HG03060 (cell line): ENCODE measurements at regions not wholly inside any gene's neighbourhood (a gene's known extent, or its start where the extent isn't known, plus 50 kb on each side); places are given as distances from the start of the nearest gene placed in this dataset.
"Not testable (repeated sequence)": the region's sequence is repeated elsewhere in the genome, so short reads cannot be mapped to it uniquely, and the experiment has no call there.

Experiments
- ATAC-seq: cut with Tn5 transposase; IDR thresholded peaks from one replicate; pipeline ENCODE4 v1.9.1; 2021; ENCODE audit warnings: low read depth, moderate number of reproducible peaks; ENCODE audit not compliant: unreplicated experiment

DNA sequence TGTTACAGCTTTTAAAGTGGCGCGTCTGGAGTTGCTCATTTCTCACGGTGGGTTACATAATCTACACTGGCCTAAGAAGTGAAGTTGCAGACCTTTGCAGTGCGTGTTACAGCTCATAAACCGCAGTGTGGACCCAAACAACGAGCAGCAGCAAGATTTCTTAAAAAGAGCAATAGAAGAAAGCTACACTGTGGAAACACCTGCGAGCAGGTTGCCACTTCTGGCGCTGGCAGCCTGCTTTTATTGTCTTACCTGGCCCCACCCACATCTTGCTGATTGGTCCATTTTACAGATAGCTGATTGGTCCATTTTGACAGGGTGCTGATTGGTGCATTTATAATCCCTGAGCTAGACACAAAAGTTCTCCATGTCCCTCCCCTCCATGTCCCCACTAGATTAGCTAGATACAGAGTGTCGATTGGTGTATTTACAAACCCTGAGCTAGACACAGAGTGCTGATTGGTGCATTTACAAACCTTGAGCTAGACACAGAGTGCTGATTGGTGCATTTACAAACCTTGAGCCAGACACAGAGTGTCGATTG, 462.9 kb upstream of the JARID2 start:
- ATAC-seq = not testable (repeated sequence)

DNA sequence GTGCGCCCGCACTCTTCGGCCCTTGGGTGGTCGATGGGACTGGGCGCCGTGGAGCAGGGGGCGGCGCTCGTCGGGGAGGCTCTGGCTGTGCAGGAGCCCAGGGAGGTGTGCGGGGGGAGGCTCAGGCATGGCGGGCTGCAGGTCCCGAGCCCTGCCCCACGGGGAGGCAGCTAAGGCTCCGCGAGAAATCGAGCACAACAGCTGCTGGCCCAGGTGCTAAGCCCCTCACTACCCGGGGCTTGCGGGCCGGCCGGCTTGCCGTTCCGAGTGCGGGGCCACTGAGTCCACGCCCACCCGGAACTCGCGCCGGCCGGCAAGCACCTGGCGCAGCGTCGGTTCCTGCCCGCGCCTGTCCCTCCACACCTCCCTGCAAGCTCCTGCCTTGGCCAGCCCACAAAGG, 462.3 kb upstream of the JARID2 start:
- ATAC-seq = no peak

DNA sequence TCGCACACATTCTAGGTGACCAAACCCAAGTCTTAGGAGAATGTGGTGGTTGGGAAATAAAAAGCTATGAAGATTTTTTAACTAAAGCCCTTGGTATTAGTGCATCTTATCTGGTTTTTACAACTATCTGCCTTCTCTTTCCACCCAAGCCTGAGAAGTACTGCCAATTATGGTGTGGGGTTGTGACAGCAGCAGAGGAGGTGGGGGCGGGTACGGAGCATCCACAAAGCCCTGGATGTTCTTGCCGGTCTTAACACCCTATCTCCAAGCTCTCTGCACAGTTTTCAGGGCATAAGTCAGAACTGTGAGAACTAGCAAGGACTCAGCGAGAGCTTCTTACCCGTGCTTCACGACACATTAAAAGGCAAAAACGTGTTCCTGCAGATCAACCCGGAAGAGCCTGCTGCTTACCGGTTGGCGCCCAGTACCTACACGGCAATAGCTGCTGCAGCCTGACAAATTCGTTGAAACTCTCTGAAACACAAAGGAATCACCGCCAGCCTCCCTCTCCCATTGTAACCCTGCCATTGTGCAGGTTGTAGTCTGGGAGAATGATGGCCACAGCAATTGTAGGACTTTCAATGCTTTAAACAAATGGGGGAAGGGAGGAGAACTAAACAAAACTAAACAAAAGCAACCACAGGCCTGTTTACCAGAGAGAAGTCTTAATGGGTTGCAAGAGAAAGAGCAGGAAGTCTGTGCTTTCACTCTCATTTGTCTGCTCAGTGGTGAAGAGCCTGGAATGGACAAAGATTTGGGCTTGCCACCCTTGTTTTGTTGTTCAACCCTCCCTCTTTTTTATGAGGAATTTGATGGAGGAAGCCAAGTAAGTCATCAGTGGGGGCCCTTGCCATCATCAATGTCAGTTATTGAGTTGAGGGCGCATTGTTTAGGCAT, 461.0 kb upstream of the JARID2 start:
- no peak for ATAC-seq

DNA sequence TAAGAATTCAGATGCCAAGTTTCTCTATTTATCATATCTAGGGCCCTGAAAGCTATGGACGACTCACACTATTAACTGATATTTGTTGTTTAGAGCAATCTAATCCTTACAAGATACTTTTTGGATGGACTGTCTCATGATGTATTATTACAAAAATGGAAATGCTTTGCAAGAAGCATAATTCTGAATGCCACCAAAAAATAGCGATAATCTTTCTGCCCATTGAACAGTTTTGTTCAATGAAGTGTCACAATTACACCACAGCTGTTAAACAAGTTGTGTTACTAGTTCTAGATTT, 460.4 kb upstream of the JARID2 start:
- ATAC-seq = no peak

DNA sequence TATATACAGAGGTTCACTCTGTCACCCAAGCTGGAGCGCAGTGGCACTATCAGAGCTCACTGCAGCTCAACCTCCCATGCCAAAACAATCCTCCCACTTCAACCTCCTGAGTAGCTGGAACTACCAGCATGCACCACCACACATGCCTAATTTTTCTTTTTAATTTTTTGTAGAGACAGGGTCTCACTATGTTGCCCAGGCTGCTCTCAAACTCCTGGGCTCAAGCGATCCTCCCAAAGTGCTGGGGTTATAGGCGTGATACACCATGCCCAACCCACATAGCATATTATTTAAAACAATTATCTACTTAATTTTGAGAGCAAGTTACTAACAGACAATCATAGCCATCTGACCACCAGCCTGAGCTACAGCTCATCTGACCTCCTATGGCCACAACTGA, 459.9 kb upstream of the JARID2 start:
- no peak for ATAC-seq

DNA sequence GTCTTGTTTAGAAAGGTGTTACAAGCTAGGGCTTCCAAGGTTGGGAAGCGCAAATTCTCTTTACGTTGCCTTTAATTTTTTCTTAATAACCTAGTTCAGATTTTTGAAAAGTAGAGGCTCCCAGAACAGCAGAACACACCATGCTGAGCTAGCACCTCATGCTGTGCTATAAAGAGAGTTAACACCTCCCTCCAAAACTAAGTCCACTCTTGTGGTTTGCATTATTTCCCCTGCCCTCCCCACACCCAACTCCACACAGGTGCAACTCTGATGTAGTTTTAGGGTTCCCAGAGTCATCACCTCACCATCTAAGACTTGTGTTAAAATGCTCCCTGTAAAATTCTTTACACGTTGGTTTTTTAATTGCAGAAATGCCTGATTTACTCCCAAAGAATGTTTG, 459.4 kb upstream of the JARID2 start:
- ATAC-seq = no peak

DNA sequence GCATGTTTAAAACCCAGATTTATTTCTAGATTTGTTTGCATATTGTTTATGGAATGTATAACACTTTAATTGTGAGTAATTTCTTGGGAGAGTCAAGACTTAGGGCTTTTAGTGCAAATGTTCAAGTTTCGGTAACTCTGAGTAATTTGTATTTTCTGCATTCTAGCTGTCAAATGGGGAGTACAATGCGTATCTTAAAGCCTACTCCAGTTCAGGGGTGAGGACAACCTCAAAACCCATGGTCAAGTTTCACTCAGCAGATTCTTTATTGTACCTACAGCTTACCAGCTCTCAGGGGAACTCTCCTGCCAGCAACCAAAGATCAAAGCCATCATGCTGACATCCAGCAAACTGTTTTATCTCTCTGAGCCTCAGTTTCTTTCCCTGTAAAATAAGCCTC, 458.6 kb upstream of the JARID2 start:
- no peak for ATAC-seq

DNA sequence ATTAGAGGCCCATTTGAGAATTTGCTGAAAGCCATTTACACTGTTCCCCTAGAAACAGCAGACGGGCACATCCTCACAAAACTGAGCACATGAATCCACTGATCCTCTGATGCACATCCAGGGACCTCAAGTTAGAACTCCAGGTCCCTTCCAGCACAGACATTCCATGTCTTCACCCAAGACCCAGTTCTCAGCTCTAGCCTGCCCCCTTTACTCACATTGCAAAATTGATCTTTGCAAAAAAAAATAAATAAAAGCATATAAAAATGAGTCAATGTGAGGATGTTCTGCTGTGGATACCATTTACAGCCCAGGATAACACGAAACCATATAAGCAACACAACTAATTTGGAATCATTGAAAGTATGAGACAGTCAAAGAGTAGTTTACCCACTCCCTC, 458.2 kb upstream of the JARID2 start:
- no peak for ATAC-seq

DNA sequence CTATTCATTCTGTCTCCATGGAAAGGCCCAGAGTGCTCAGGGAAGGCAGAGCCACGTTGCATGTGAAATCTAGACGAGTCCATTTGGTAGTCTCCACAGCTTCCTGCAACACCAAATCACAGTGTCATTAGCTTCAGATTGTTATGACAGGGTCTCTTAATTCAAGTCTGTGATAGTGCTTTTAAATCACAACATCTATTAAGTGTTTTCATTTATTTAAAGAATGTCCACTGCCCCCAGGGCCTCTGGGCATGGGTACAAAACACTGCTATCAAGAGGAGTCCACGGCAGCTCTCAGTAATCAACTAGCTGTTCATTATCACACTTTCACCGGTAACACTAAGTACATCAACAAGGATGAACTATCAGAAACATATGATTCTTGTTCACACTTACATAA, 455.9 kb upstream of the JARID2 start:
- ATAC-seq = no peak

DNA sequence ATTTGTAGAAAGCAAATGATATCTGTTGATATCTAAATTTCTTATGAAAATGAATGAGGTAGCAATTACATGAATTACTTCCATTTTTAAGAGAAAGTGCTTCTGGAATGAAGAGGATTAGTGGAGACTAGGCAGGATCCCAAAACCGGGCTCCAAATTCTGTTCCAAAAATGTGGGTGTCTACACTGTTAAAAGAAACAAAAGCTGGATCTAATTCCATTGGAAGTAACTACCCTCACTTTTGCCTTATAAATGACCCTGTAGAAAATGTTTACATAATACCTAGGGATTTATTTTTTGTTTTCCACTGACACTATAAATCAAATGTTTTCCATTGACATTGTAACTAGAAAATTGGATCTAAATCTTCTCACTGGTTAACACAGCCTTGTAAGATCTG, 454.9 kb upstream of the JARID2 start:
- ATAC-seq = no peak

DNA sequence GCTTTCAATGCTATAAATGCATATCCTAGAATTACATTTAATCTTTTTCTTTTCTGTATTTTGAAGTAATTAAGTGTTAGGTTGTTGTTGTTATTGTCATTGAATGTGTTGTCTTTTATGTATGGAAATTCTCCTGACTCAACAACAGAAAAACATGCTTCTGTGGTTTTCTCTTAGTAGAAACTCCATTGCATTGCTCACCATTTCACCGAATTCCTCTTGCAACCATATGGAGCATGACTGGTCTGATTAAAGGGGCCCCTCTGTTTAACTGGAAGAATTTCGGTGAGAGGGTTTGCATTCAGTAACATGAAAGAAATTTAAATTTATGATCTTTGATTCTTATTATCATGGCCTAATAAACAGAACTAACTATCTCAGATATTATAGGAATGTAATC, 454.3 kb upstream of the JARID2 start:
- no peak for ATAC-seq

DNA sequence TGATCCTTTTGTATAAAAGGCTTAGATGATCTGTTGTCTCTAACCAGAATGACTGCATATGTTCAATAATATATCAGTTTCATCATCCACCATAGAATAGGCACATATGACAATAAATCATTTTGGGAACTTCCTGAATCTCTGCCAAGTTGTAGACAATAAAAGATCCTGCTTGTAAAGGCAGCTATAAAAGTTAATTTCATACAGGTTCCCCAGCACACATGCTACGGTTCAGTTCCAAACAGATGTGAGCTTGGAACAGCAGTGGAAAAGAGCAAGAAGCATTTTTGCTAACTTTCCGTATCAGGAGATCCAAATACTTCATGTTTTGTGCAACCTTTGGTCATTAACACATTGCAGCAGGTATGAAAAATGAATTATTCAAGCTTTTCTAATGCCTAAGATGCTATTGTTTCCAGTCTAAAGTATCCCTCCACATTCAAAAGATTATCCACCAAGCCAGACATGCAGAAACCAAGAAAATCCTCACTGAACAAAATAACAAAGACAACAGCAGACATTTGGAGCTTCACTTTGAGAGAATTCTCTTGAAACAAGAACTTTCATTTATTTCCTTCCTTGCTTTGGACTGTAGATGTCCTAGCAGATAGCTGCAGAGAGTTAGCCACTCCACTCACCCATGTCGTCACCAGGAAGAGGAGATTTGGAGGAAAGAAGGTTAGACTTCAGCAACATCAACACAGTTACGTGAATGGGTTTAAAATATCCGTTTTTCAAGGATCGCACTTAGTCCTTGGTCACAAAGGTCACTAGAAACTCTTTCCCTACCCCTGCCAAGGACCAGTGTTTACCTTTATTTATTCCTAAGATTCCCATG, 453.5 kb upstream of the JARID2 start:
- ATAC-seq = no peak

DNA sequence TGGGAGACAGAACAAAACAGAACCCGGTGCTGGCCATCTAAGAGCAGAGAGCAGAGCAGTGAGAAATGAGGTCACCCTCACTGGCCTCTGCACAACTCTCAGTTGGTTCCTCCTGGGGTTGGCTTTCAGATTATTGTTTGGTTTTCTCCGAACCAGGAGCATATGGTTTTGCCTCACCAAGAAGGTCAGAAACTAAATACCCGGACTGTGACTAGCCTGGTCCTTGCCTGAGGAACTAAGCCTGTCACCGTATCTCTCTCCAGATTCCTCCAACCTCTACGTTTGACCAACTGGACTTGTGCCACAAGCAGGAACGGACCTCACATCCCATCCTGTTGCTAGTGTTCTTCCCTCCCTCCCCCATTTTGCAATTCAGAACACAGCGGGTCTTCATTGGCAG, 450.4 kb upstream of the JARID2 start:
- no peak for ATAC-seq

DNA sequence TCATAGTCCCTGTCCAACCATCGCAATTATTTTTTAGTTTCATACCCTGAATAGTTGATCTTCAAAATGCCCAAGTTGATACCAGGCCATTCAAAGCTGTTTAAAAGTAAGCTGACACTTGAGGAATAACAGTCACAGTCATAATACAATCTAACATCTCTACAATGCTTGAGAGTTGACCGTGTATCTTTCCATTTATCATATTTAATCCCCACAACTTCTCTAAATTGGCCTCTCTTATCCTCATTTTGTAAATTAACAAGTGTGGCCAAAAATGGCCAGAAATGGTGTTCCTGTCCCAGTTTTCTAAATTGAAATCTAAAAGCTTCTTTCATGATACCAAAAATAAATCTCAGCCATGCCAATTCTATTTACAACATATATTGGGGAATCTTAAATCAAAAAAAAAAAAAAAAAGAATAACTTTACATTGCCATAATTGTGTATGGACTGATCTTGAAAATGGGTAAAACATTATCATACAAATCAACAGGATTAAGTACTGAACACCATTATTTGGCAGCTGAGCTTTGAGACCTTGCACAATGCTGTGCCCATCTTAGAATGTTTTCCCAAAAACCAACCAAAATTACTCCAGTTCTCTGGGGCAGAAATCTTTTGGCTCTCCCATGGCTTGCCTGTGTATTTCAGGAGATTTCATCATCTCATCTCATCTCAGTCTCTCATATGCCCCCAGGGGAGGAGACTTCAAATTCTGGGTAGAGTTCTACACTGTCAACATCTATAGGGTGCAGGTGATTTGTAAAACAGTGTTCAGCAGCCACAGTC, 448.7 kb upstream of the JARID2 start:
- ATAC-seq = no peak

DNA sequence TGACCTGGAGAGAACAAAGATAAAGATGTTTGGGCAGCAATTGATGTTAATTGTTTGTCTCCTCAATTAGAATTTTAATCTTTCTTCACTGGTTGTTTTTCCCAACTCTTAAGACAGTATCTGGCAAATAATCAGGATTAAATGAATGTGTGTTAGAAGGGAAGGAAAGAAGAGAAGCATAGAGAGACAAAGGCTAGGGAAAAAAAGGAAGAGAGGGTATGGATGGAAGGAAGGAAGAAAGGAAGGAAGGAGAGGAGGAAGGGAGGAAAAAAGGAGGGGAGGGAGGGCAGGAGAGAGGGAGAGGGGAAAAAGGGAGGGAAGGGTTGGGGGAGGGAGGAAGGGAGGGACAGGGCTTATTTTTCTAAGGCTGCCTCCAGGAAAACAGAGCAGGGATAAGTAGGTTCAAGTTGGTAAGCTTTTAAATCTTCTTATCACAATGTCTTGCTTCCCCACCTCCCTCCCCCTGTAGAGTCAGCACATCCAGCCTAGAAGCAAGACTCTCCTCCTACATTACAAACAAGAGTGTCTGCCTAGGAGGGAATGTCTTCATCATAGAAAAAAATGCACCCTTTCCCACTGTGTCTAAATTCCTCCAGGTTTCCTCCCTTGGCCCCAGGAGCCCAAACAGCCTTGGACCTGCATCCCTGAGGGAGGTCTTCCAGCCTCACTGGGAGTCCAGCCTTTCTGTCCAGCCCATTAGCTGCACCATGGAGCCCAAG, 447.8 kb upstream of the JARID2 start:
- ATAC-seq = no peak

DNA sequence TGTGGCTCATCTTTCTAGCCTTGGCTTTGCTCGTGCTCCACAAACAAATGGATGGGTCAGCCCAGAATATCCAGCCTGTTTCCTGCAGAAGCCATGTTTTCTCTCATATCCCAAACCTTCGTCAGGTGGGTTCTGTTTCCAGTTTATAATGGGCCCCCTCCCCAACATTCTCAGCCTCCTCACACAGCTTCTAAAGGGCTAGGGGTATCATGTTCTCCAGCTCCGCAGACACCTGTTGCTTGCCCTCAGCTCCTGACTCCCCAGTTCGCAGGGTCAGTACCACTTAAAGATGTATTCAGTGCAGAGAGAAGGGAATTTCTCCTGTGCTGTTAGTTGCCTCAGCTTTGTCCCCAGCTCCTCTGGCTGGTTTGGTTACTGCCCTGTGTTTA, 447.3 kb upstream of the JARID2 start:
- no peak for ATAC-seq

DNA sequence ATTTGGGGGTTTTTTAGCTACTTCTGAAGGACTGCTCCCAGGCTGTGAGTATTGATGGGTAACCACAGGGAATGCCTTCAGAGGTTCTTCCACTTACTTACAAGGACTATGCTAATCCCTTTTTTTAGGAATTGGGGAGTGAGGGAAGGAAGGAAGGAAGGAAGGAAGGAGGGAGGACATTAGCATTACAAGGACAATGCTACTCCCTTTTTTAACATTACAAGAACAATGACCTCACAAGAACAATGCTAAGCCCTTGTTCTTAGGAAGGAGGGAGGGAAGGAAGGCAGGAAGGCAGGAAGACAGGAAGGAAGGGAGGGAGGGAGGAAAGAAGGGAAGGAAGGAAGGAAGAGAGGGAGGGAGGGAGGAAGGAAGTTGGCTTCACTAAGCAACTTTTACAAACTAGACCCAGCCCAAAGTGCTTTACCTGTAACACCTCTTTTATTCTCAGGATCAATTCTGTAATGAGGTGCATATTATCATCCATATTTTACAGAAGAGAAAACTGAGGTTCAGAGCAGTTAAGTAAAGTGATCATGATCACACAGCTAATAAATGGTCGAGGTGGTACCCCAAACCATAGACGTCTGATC, 446.8 kb upstream of the JARID2 start:
- ATAC-seq = no peak

DNA sequence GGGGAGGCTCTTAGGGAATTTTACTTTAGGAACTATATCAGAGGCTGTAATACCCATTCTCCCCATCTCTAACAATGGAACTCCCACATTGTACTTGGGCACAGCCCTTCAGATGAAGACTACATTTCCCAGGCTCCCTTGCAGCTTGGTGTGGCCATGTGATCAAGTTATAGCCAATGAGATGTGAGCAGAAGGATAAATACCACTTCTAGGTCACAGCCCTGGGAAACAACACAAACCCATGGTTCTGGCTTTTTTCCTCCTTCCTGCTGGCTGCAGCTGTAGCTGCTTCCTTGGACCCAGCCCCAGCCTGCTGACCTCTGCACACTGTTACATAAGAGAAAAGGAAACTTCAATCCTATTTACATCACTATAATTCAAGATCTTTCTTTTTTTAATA, 445.9 kb upstream of the JARID2 start:
- no peak for ATAC-seq

DNA sequence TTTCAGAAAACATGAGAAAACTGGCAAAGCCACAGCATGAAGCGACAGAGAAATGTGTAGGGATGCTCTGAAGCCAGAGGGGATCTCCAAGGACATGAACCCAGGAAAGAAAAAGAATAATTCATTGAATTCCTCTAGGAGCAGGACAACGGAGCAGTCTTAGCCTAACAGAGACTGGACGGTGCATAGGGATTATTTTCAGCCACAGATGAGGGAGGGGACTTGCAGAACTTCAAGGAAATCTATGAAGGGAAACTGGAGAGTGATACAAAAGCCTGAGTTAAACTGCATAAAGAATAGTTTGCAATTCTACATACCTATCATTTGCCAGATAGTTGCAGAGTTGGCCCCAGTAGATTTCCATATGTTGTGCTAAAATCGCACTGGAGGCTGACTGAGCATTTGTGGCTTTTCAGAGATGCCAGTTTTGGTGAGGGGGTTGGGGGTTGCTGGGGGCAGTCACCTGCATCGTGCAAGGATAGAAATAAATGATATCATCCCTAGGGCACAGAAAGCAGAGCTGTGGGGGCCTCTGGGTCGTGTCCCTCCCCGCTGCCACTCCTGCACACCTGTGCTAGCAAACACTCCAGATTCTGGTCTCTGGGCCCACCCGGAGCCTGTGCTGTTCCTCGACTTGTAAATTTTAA, 443.2 kb upstream of the JARID2 start:
- no peak for ATAC-seq
